Motor neuron (in vitro differentiated cells): ENCODE measurements at regions not wholly inside any gene's neighbourhood (a gene's known extent, or its start where the extent isn't known, plus 50 kb on each side); places are given as distances from the start of the nearest gene placed in this dataset.

ENCODE experiments used
- ATAC-seq, 8 experiments: fragments of 200-7000 bp; cut with Tn5 transposase; replicated peaks in 6 of 8; 2 replicates each; pipeline ENCODE4 v1.8.0; 2021; ENCODE audit warnings: mild to moderate bottlenecking in 8 of 8, moderate library complexity in 8 of 8
- H3K27ac ChIP-seq, 2 donors: fragments of 250-450 bp; sonication (Bioruptor Pico); 2 replicates each; pipeline ENCODE4 v1.9.0; 2021; ENCODE audit warnings: antibody characterized with exemption in 2 of 2, mild to moderate bottlenecking in 2 of 2, moderate library complexity in 1 of 2
- H3K4me1 ChIP-seq, 2 donors: fragments of 250-450 bp; sonication (Bioruptor Pico); replicated peaks in 1 of 2; 2 replicates each; pipeline ENCODE4 v1.6.1; 2021; ENCODE audit warnings: antibody characterized with exemption in 2 of 2, mild to moderate bottlenecking in 2 of 2, moderate library complexity in 1 of 2
- H3K4me3 ChIP-seq, 5 donors: fragments of 250-450 bp; sonication (Bioruptor Pico); 2 replicates each; pipeline ENCODE4 v1.9.0; 2021; ENCODE audit warnings: antibody characterized with exemption in 5 of 5, mild to moderate bottlenecking in 5 of 5, moderate library complexity in 4 of 5
- WGBS, 10 experiments: fragments of 450-650 bp; shearing (Covaris generic); methylation state at CpG; one replicate each; pipeline ENCODE4 v1.0.0; 2022; 5-methylcytosine and 5-hydroxymethylcytosine counted together
- in situ Hi-C, 9 experiments: fragments of 400-800 bp; cut with MboI; loops; one replicate each; pipeline ENCODE4 v1.15.0; 2021; ENCODE audit warnings: low sequenced_read_pairs in 9 of 9, low pct_unique_long_range_greater_than_20kb in 2 of 9; ENCODE audit not compliant: unreplicated experiment in 9 of 9

GRCh38 chr12:72777806-72778205 is 505.6 kb downstream of the TRHDE start:
- Histone ChIP-seq H3K4me1 (no peaks in the 10 kb centered on the region), H3K4me3 (no peak overlapping the region), H3K27ac (no peak overlapping the region)
- 0 to 100% (median 75%) methylated on average over 1 of the region's 1 CpG; no CpG with 5 or more reads in 3 of the 10 experiments for WGBS, 10 experiments
- in situ Hi-C loops, result no loop called here
- no peak for ATAC-seq

- H3K4me3 ChIP-seq, result no peak overlapping the region
- peak in 3 of 8 experiments; percentile 27 to 96 (median 69) for ATAC-seq
- H3K4me1 ChIP-seq, result no peaks in the 10 kb centered on the region
- in situ Hi-C loops, result no loop called here
- no peak overlapping the region for H3K27ac ChIP-seq
- 0 to 100% (median 35%) methylated on average over 1 of the region's 1 CpG; no CpG with 5 or more reads in 4 of the 10 experiments for WGBS, 10 experiments
Observed at GRCh38 chr12:72790273-72790672, 518.1 kb downstream of the TRHDE start.

- no peak for ATAC-seq
- H3K4me3 ChIP-seq, result no peak overlapping the region
- in situ Hi-C loops, result no loop called here
- no peak overlapping the region for H3K27ac ChIP-seq
- no peaks in the 10 kb centered on the region for H3K4me1 ChIP-seq
- WGBS, 10 experiments, result 10 to 100% (median 76%) methylated on average over 1 to 3 of the region's 3 CpGs; no CpG with 5 or more reads in 2 of the 10 experiments
Observed at GRCh38 chr12:72792889-72793288, 520.7 kb downstream of the TRHDE start.

- WGBS, 10 experiments, result 0 to 100% (median 64%) methylated on average over 1 of the region's 1 CpG; no CpG with 5 or more reads in 2 of the 10 experiments
- H3K27ac ChIP-seq, result no peak overlapping the region
- no peaks in the 10 kb centered on the region for H3K4me1 ChIP-seq
- no peak overlapping the region for H3K4me3 ChIP-seq
- no peak for ATAC-seq
- in situ Hi-C loops, result no loop called here
Observed at GRCh38 chr12:72793796-72794195, 521.6 kb downstream of the TRHDE start.

- Histone ChIP-seq H3K4me3 (no peak overlapping the region), H3K4me1 (no peaks in the 10 kb centered on the region), H3K27ac (no peak overlapping the region)
- in situ Hi-C loops, result no loop called here
- ATAC-seq, result no peak
Observed at GRCh38 chr12:72815421-72815820, 543.3 kb downstream of the TRHDE start.

GRCh38 chr12:72828662-72829324 is 556.6 kb downstream of the TRHDE start:
- in situ Hi-C loops, result no loop called here
- WGBS, 10 experiments, result 0 to 100% (median 70%) methylated on average over 1 to 2 of the region's 2 CpGs; no CpG with 5 or more reads in 2 of the 10 experiments
- Histone ChIP-seq H3K27ac (no peak overlapping the region), H3K4me3 (no peak overlapping the region), H3K4me1 (no peaks in the 10 kb centered on the region)
- ATAC-seq, result no peak

- in situ Hi-C loops, result no loop called here
- no peak for ATAC-seq
- Histone ChIP-seq H3K27ac (no peak overlapping the region), H3K4me1 (no peaks in the 10 kb centered on the region), H3K4me3 (no peak overlapping the region)
- 50 to 100% (median 83%) methylated on average over 1 of the region's 1 CpG; no CpG with 5 or more reads in 3 of the 10 experiments for WGBS, 10 experiments
Observed at GRCh38 chr12:72829838-72830237, 557.7 kb downstream of the TRHDE start.

- in situ Hi-C loops, result no loop called here
- 0 to 100% (median 83%) methylated on average over 1 to 4 of the region's 4 CpGs; no CpG with 5 or more reads in 3 of the 10 experiments for WGBS, 10 experiments
- ATAC-seq, result no peak
Observed at GRCh38 chr12:72832024-72832423, 559.9 kb downstream of the TRHDE start.

GRCh38 chr12:72836194-72836593 is 564.0 kb downstream of the TRHDE start:
- Histone ChIP-seq H3K27ac (no peak overlapping the region), H3K4me1 (no peaks in the 10 kb centered on the region), H3K4me3 (no peak overlapping the region)
- no peak for ATAC-seq
- in situ Hi-C loops, result no loop called here

More at GRCh38 chr12:72832024-72832423, 559.9 kb downstream of the TRHDE start:
- no peaks in the 10 kb centered on the region for H3K4me1 ChIP-seq
- H3K4me3 ChIP-seq, result no peak overlapping the region
- no peak overlapping the region for H3K27ac ChIP-seq

- 80 to 100% (median 80%) methylated on average over 1 of the region's 1 CpG; no CpG with 5 or more reads in 7 of the 10 experiments for WGBS, 10 experiments
- in situ Hi-C loops, result no loop called here
- no peak for ATAC-seq
- no peak overlapping the region for H3K27ac ChIP-seq
- no peak overlapping the region for H3K4me3 ChIP-seq
- no peaks in the 10 kb centered on the region for H3K4me1 ChIP-seq
Observed at GRCh38 chr12:72839696-72840095, 567.5 kb downstream of the TRHDE start.

- no peak for ATAC-seq
- in situ Hi-C loops, result no loop called here
- Histone ChIP-seq H3K4me1 (no peaks in the 10 kb centered on the region), H3K4me3 (no peak overlapping the region), H3K27ac (no peak overlapping the region)
- 0 to 95% (median 40%) methylated on average over 1 to 2 of the region's 2 CpGs; no CpG with 5 or more reads in 2 of the 10 experiments for WGBS, 10 experiments
Observed at GRCh38 chr12:72863671-72864070, 591.5 kb downstream of the TRHDE start.

GRCh38 chr12:72865921-72866320 is 593.8 kb downstream of the TRHDE start:
- no peaks in the 10 kb centered on the region for H3K4me1 ChIP-seq
- H3K27ac ChIP-seq, result no peak overlapping the region
- in situ Hi-C loops, result no loop called here
- H3K4me3 ChIP-seq, result no peak overlapping the region
- ATAC-seq, result no peak
- 0 to 100% (median 86%) methylated on average over 1 to 2 of the region's 2 CpGs for WGBS, 10 experiments

GRCh38 chr12:72869024-72869423 is 596.9 kb downstream of the TRHDE start:
- WGBS, 10 experiments, result 0 to 100% (median 88%) methylated on average over 1 to 5 of the region's 6 CpGs; no CpG with 5 or more reads in 2 of the 10 experiments
- no peak for ATAC-seq
- peaks cover 2 to 9% of the 10 kb centered on the region in 2 donors for H3K4me1 ChIP-seq

GRCh38 chr12:72872238-72872887 is 600.2 kb downstream of the TRHDE start:
- in situ Hi-C loops, result no loop called here
- WGBS, 10 experiments, result 17 to 57% (median 24%) methylated on average over 1 to 5 of the region's 5 CpGs; no CpG with 5 or more reads in 1 of the 10 experiments
- Histone ChIP-seq H3K4me1 (peaks cover 2 to 9% of the 10 kb centered on the region in 2 donors), H3K4me3 (no peak overlapping the region), H3K27ac (no peak overlapping the region)
- peak in 3 of 8 experiments; percentile 21 to 57 (median 52) for ATAC-seq

More at GRCh38 chr12:72869024-72869423, 596.9 kb downstream of the TRHDE start:
- Histone ChIP-seq H3K27ac (no peak overlapping the region), H3K4me3 (no peak overlapping the region)
- in situ Hi-C loops, result no loop called here
